Caco-2 (cell line): ENCODE measurements at regions not wholly inside any gene's neighbourhood (a gene's known extent, or its start where the extent isn't known, plus 50 kb on each side); places are given as distances from the start of the nearest gene placed in this dataset.

Experiments
- BruUV-seq: library from RNA; stranded (reverse); fragments of 400-500 nt; replicated peaks from 2 replicates; lab custom pipeline; 2021; lab: Mats Ljungman, UMichigan
- CTCF ChIA-PET: fragments of 300-600 bp; sonication (Branson Sonifier 250); formaldehyde crosslinking; loops from one replicate; lab custom pipeline; 2022; ENCODE audit warnings: antibody characterized with exemption; lab: Charles Lee
- POLR2A ChIA-PET: fragments of 300-600 bp; sonication (Branson Sonifier 250); formaldehyde crosslinking; loops from one replicate; lab custom pipeline; 2022; ENCODE audit warnings: antibody characterized with exemption; lab: Charles Lee
- DNase-seq, 2 experiments: peaks; one replicate each; pipeline versions ENCODE4 v3.0.0 to v3.0.0-alpha.2; 2020 to 2022
- H3K27me3 ChIP-seq: replicated peaks from 2 replicates; pipeline ENCODE4 v1.6.0; 2011; ENCODE audit warnings: low read length; ENCODE audit not compliant: control insufficient read depth, insufficient read depth
- H3K36me3 ChIP-seq: 2 replicates; pipeline ENCODE4 v1.5.1; 2011; ENCODE audit warnings: low read length; ENCODE audit not compliant: control insufficient read depth, insufficient read depth
- H3K4me1 ChIP-seq: fragments of 250-450 bp; sonication (Bioruptor Pico); 2 replicates; pipeline ENCODE4 v1.5.1; 2020; ENCODE audit warnings: mild to moderate bottlenecking
- H3K4me3 ChIP-seq: 2 replicates; pipeline ENCODE4 v1.5.1; 2011; ENCODE audit warnings: low read depth, mild to moderate bottlenecking, control low read depth, low read length
- H3K9me3 ChIP-seq: fragments of 250-450 bp; sonication (Bioruptor Pico); 2 replicates; pipeline ENCODE4 v1.5.1; 2020; ENCODE audit warnings: mild to moderate bottlenecking, moderate library complexity
- H3K27ac Mint-ChIP-seq: one replicate; pipeline ENCODE4 v1.8.0; 2022; ENCODE audit warnings: mixed read lengths; ENCODE audit not compliant: unreplicated experiment
- H3K27me3 Mint-ChIP-seq: one replicate; pipeline ENCODE4 v1.8.0; 2022; ENCODE audit warnings: mixed read lengths; ENCODE audit not compliant: insufficient read depth, unreplicated experiment
- H3K36me3 Mint-ChIP-seq: one replicate; pipeline ENCODE4 v1.8.0; 2022; ENCODE audit warnings: mild to moderate bottlenecking, mixed read lengths; ENCODE audit not compliant: insufficient read depth, unreplicated experiment
- H3K4me1 Mint-ChIP-seq: one replicate; pipeline ENCODE4 v1.8.0; 2022; ENCODE audit warnings: low read depth, mixed read lengths; ENCODE audit not compliant: unreplicated experiment
- H3K4me3 Mint-ChIP-seq: one replicate; pipeline ENCODE4 v1.8.0; 2022; ENCODE audit warnings: mild to moderate bottlenecking, moderate library complexity, mixed read lengths; ENCODE audit not compliant: unreplicated experiment
- H3K9me3 Mint-ChIP-seq: one replicate; pipeline ENCODE4 v1.8.0; 2022; ENCODE audit warnings: mixed read lengths; ENCODE audit not compliant: unreplicated experiment
- intact Hi-C: fragments of 100-400 bp; cut with micrococcal nuclease; formaldehyde crosslinking; loops from one replicate; pipeline ENCODE4 v1.10.0; 2022; ENCODE audit not compliant: unreplicated experiment
- TF ChIP-seq, protein P1 (sequence below), 2 experiments: fragments of 200-600 bp in 1 of 2; IDR thresholded peaks; 1 replicate in 1 of 2; 2 replicates in 1 of 2; pipeline versions ENCODE4 v1.5.1 to v1.8.0; 2011 to 2022; ENCODE audit warnings: antibody characterized with exemption in 1 of 2, control low read depth in 1 of 2, inconsistent platforms in 1 of 2, low read depth in 1 of 2, low read length in 1 of 2, mild to moderate bottlenecking in 1 of 2, moderate library complexity in 1 of 2; ENCODE audit not compliant: insufficient read depth in 1 of 2, severe bottlenecking in 1 of 2, unreplicated experiment in 1 of 2

DNA sequence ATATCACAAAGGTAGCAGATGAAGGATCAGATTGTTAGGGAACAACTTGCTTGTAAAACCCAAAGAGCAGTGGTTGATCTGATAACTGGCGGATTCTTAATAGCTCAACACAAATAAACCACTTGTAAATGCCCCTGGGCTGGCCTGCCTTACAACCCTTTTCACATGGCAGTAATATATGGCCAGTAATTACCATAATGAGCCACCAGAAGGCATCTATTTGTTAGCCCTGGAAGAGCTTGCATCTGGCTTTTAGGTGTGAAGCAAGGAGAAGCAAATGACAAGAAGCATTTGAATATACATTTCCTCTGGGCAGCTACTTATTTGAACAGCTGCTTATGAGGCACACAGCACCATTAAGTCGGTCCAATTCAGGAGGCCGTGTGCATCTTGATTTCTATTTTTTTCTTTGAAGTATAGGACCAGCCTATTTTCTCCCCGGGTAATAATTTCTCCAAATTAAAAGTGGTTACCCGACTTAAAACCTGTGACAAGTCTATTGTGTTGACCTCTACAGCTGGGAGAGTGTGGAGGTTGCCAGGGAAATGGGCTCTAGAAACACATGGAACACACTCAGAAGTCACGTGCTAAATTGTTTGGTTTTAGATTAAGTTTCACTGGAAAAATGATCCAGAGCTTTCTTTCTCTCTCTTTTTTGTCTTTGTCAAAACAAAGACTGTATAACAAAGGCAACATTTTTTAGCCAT, 113.4 kb downstream of the SEM1 start:
- H3K27me3 ChIP-seq = no peaks in the 10 kb centered on the region
- H3K27me3 Mint-ChIP-seq = no peaks in the 10 kb centered on the region
- H3K4me1 Mint-ChIP-seq = peaks cover 12% of the 10 kb centered on the region
- no peaks in the 10 kb centered on the region for H3K36me3 ChIP-seq
- TF ChIP-seq, protein P1, sequence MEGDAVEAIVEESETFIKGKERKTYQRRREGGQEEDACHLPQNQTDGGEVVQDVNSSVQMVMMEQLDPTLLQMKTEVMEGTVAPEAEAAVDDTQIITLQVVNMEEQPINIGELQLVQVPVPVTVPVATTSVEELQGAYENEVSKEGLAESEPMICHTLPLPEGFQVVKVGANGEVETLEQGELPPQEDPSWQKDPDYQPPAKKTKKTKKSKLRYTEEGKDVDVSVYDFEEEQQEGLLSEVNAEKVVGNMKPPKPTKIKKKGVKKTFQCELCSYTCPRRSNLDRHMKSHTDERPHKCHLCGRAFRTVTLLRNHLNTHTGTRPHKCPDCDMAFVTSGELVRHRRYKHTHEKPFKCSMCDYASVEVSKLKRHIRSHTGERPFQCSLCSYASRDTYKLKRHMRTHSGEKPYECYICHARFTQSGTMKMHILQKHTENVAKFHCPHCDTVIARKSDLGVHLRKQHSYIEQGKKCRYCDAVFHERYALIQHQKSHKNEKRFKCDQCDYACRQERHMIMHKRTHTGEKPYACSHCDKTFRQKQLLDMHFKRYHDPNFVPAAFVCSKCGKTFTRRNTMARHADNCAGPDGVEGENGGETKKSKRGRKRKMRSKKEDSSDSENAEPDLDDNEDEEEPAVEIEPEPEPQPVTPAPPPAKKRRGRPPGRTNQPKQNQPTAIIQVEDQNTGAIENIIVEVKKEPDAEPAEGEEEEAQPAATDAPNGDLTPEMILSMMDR (IDR thresholded peaks at IDR 0.05; ENCODE audit: insufficient read depth in 1 of 2, low read depth in 1 of 2, low read length in 1 of 2, severe bottlenecking in 1 of 2, unreplicated experiment in 1 of 2) = peak in 1 of 2 experiments; percentile 18
- H3K4me3 ChIP-seq = no peak overlapping the region
- H3K9me3 Mint-ChIP-seq = no peaks in the 10 kb centered on the region
- BruUV-seq = no TSS peak
- H3K4me3 Mint-ChIP-seq = no peak overlapping the region
- CTCF ChIA-PET = interaction anchor here (1.1 kb wide), 1 partner anchor 431 kb away, joined by 6 read pairs; no protein-coding TSS in a partner anchor
- POLR2A ChIA-PET = no interaction called here
- H3K4me1 ChIP-seq = peaks cover 16% of the 10 kb centered on the region
- no peaks in the 10 kb centered on the region for H3K9me3 ChIP-seq
- DNase-seq = peak in 1 of 2 experiments; percentile 20
- no peak overlapping the region for H3K27ac Mint-ChIP-seq
- no peaks in the 10 kb centered on the region for H3K36me3 Mint-ChIP-seq
- intact Hi-C loops = loop anchor here (5.0 kb wide), 1 partner anchor 679 kb away; no protein-coding TSS in a partner anchor

DNA sequence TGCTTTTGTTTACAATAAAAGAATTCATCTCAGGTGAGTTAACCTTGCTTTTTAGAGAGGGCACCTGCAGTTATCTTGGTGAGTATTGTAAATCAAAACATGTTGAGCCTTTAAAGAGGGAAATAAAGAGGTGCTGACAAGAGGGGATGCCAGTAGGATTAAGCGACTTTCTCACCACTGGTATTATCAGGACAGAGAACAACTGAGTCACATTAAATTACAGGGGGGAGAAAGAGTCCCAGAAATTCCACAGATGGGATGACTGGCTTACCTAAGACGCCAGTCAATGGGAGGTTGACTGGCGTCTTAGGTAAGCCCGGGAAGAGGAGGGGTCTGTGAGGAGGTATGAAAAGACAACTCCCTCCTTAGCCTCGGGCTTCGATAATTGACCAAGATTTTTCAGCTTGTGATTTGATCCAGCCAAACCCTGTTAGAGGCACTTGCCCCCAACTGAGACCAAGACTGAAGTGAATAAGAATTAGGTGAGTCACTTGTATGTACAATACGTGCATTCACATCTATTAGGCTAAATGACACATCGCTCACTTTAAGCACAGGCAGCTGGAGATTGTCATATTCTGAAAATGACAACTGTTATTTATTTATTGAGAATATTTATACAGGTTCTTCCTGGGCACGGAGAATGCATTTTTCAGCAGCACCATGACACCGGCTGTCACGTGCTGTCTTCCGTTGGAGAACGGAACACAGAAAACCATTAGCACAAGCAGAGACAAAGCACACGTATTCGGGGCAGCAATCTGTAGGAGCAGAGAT, 117.6 kb downstream of the SEM1 start:
- H3K4me1 ChIP-seq = peaks cover 15% of the 10 kb centered on the region
- CTCF ChIA-PET = no interaction called here
- no peaks in the 10 kb centered on the region for H3K27me3 ChIP-seq
- intact Hi-C loops = no loop called here
- no peaks in the 10 kb centered on the region for H3K36me3 Mint-ChIP-seq
- no peaks in the 10 kb centered on the region for H3K9me3 Mint-ChIP-seq
- no peaks in the 10 kb centered on the region for H3K9me3 ChIP-seq
- no peak overlapping the region for H3K27ac Mint-ChIP-seq
- H3K36me3 ChIP-seq = no peaks in the 10 kb centered on the region
- BruUV-seq = no TSS peak
- no peaks in the 10 kb centered on the region for H3K4me1 Mint-ChIP-seq
- H3K4me3 Mint-ChIP-seq = no peak overlapping the region
- DNase-seq = no peak
- TF ChIP-seq, protein P1 (IDR thresholded peaks at IDR 0.05; ENCODE audit: insufficient read depth in 1 of 2, low read depth in 1 of 2, low read length in 1 of 2, severe bottlenecking in 1 of 2, unreplicated experiment in 1 of 2) = no peak
- no peak overlapping the region for H3K4me3 ChIP-seq
- H3K27me3 Mint-ChIP-seq = peaks cover 3% of the 10 kb centered on the region
- POLR2A ChIA-PET = no interaction called here

DNA sequence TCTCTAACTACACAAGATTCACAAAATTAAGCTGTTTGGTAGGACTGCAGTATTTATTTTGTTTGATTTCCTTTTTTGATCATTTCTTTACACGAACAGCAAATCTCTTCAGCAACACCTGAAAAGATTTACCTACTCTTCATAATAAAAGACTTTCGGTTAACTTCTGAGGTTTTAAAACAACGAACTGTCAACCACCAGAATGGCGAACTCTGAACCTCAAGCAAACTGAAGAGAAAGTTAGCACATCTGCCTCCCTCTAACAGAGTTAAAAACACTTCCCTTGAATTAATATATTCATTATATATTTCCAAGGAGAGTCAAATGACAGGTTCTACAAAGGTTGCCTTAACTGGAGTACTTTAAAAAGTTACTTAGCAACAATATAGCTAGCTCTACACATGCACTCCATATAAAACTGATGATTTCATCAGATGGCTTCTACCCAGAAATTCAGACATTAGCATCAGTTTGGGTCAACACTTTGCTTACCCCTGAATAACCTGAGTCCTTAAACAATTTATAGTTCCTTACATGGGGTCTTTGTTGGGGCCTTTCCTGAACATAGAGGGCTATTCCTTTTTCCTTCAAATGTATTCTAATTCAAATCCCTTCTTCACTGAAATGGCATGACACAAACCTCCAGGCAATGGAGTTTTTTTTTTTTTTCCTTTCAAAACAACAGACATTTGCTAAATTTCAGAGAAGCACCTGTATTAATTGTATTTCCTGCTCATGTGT, 118.3 kb downstream of the SEM1 start:
- no peaks in the 10 kb centered on the region for H3K27me3 ChIP-seq
- H3K36me3 Mint-ChIP-seq = no peaks in the 10 kb centered on the region
- H3K36me3 ChIP-seq = no peaks in the 10 kb centered on the region
- H3K4me3 Mint-ChIP-seq = no peak overlapping the region
- peaks cover 5% of the 10 kb centered on the region for H3K27me3 Mint-ChIP-seq
- no peaks in the 10 kb centered on the region for H3K4me1 Mint-ChIP-seq
- DNase-seq = no peak
- peaks cover 8% of the 10 kb centered on the region for H3K4me1 ChIP-seq
- no peaks in the 10 kb centered on the region for H3K9me3 ChIP-seq
- no TSS peak for BruUV-seq
- H3K9me3 Mint-ChIP-seq = no peaks in the 10 kb centered on the region
- no peak overlapping the region for H3K27ac Mint-ChIP-seq
- TF ChIP-seq, protein P1 (IDR thresholded peaks at IDR 0.05; ENCODE audit: insufficient read depth in 1 of 2, low read depth in 1 of 2, low read length in 1 of 2, severe bottlenecking in 1 of 2, unreplicated experiment in 1 of 2) = no peak
- no peak overlapping the region for H3K4me3 ChIP-seq
- intact Hi-C loops = no loop called here
- CTCF ChIA-PET = no interaction called here
- POLR2A ChIA-PET = no interaction called here
